Embryonic facial prominence (tissue), 1 donor: ENCODE measurements at regions not wholly inside any gene's neighbourhood (a gene's known extent, or its start where the extent isn't known, plus 50 kb on each side); places are given as distances from the start of the nearest gene placed in this dataset.

Experiments used
- DNase-seq: peaks from one replicate; pipeline ENCODE4 v3.0.0-alpha.2; 2016; ENCODE audit errors: extremely low spot score

GRCh38 chr20:19807946-19808330, 49.9 kb downstream of the RIN2 start:
- no peak for DNase-seq

DNA sequence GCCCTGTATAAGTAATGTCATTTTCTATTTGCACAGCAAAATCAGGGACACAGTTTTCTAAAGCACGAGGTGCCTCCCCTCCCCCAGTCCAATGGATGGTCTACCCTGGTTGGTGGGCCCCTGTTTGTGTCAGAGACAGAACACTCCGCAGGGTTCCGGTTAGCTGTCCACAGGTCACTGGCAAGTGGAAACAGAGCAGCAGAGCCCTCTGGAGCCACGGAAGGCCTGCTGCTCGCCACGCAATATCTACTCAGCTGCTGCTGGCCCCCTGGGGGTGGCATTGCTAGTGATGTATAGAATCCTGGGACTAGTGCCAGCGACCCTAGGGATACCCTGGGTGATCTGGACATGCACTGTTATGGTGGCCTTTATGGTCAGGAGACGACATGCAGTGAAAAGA, 50.4 kb downstream of the RIN2 start:
- DNase-seq: no peak

DNA sequence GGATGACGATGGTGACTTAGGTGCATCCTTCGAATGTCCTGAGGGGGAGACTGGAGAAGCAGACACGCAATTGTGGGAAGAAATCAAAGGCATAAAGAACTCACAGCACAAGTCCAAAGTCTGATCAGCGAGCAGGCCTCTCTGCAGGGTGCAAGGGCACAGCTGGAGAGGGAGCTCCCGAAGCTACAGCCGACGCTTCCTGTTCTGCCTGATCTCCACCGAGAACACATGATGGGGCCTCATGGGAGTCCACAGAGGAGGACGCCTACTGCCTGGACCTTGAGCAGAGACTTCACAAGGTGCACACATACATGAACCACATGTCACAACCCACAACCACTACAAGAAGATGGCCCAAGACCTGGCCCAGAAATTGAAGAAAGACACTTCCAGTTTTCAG, 51.4 kb downstream of the RIN2 start:
- no peak for DNase-seq

DNA sequence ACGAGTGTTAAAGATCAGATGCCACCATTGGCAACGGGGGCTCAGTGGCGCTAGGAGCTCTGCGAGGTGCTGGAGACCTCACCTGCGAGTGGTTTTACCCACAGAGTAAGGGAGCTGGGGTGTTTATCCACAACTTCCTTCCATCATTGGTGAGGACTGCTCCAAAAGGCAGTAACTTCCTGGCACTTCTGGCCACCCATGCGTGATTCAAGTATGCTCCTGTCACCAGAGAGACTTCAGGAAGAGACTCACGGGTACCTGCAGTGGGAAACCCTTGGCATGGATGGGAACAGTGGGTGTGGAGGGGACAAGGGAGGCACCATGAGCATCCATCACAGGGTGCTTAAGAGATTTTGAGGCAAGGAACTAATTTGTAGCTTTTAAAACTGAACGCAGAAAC, 53.2 kb downstream of the RIN2 start:
- DNase-seq: no peak

DNA sequence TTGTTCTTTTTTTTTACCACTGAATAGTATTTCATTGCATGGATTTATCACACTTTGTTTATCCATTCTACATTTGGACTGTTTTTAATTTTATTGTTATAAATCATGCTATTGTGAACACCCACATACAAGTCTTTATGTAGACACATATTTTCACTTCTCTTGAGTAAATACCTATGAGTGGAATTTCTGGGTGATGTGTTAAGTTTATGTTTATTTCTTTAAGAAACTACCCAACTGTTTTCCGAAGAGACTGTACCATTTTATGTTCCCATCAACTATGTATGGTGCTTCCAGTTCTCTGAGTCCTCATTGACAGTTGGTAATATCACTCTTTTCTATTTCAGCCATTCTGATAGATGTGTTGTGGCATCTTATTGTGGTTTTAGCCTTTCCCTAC, 54.0 kb downstream of the RIN2 start:
- DNase-seq: no peak

GRCh38 chr20:19812696-19813095, 54.6 kb downstream of the RIN2 start:
- no peak for DNase-seq

DNA sequence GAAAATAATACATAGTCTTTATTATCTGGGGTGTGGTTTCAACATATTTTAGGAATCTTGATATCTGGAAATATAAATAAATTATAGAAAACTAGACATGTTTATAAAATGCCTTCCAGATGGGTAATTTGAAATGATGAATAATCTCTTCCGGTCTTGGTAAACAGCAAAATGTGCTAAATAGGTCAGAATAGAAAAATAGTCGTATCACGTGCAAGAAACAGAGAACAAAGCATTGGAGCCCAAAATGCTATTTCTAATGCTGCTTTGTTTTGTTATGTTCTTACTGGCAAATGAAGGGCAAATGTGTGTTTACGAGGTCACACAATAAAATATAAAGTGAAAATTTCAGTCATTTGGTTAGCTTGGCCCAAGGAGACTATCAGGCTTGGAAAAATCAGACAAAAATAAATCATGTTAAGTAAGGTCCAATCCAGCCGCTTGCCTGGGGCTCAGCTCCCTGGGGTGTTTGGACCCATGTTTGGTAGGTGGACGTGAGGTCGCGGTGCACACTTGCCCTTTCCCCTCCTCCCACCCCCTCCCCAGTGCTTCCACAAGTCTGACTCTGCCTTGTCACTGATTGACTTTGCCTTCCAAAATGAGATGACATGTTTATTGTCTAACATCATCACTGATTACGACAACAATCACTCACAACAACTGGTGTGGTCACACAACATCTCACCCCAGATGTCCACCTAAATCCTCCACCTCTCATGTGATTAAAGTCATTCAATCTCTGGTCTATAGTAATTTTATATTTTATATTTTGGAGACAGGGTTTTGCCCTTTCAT, 56.0 kb downstream of the RIN2 start:
- no peak for DNase-seq

DNA sequence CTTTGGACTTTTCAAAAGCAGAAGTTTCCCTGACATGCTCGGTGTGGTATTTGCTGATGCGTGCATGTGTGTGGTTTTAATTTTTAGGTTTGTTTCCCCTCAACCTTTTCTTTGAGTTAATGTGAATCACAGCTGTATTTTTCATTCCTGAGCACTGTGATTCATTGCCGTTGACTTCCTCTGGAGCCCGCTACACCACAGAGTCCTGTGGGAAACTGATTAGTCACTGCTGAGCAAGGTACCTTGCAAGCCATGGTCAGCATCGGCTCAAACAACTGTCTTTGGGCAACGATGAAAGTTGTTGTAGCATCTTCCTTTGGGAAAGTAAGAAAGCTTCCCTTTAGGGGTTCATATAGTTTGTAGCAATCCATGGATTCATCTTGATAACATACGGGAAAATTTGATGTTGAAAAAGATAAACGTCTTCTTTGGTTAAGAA, 57.5 kb downstream of the RIN2 start:
- DNase-seq: no peak

GRCh38 chr20:19816386-19816785, 58.3 kb downstream of the RIN2 start:
- no peak for DNase-seq

- no peak for DNase-seq
These were observed 59.0 kb downstream of the RIN2 start for GRCh38 chr20:19817017-19817416.

DNA sequence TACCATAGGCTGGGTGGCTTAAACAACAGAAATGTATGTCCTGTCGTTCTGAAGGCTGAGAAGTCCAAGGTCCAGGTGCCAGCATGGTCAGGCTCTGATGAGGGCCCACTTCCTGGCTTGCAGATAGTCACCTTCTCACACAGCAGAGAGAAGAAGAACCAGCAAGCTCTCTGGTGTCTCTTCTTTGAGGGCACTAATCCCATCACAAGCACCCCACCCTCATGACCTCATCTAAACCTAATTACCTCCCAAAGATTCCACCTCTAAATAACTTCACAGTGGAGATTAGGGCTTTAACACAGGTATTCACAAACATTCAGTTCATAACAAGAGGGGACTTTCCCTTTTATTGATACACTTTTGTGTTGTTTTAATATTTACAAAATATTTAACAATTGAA, 61.1 kb downstream of the RIN2 start:
- no peak for DNase-seq

- no peak for DNase-seq
These were observed 62.6 kb downstream of the RIN2 start for GRCh38 chr20:19820555-19821211.

DNA sequence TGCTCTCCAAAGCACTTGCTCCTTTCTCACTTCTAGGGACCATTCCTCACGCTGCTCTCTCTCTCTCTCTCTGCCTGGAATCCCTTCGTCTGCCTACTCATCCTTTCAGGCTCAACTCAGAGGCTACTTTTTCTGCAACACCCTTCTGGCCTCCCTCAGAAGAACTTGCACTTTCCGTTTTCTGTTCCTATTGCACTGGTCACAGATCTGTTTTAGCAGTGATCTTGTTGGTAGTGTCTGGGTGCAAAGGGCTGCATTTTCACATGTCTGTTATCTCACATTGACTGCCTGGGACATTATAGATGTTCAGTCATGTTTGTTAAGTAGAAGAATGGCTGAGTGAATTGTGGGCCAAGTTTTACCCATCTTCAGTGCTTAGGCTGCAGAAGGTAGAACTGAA, 63.5 kb downstream of the RIN2 start:
- DNase-seq: no peak

GRCh38 chr20:19823216-19823615, 65.2 kb downstream of the RIN2 start:
- no peak for DNase-seq

DNA sequence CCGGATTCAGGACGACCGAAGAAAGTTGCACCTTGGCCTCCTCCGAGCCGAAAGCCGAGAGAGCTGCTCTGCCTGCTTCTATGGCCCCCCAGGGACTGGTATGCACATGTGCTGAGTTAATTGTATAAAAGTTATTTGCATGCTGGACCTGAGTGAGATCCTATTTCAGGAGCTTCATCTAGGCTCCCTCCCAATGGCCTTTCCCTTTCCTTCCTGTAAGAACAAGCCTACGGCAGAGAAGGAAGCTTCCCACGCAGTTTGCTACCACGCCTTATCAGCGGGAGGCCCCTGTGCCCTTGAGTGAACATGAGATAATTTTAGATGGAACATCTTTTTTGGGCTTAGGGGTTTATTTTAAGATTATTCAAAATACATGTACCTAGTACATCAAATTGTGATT, 65.9 kb downstream of the RIN2 start:
- DNase-seq: no peak

GRCh38 chr20:19824861-19825260, 66.8 kb downstream of the RIN2 start:
- DNase-seq: no peak

GRCh38 chr20:19826179-19826914, 68.3 kb downstream of the RIN2 start:
- DNase-seq: no peak

DNA sequence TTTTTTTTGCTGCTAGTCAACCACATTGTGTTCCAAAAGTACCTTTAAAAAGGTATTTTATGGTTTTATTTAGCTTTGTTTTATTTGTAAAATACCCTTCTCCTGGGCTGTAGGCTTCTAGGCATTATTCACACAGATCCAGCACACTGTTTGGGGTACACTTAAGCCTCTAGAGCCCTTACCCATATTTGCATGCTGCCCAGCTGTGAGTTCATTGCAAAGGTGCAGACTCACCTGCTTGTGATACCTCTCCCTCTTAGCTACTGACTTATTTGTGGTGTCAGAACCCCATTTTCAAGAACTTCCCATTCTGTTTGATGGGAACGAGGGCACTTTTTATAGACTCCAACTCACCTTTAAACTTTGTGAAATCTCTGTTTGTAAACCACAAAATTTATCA, 69.8 kb downstream of the RIN2 start:
- no peak for DNase-seq

DNA sequence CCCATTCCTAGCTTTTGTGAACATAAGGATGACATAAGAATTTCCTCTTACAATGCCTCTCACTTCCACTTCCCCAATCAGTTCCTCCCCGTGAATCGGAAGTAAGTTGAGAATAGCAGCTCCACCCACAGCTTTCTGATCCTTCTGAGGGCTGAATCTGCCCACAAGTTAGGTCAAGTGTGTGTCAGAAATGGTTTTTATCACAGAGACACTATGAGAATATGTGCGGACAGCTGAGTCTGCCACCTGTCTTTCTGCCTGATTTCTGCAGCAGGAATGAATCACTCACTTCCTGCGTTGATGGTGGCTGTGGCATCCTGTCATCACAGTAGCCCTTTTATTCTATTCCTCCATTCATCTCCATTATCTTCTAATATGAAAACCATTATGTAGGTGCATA, 70.2 kb downstream of the RIN2 start:
- DNase-seq: no peak

- no peak for DNase-seq
These were observed 72.2 kb downstream of the RIN2 start for GRCh38 chr20:19830211-19830785.

DNA sequence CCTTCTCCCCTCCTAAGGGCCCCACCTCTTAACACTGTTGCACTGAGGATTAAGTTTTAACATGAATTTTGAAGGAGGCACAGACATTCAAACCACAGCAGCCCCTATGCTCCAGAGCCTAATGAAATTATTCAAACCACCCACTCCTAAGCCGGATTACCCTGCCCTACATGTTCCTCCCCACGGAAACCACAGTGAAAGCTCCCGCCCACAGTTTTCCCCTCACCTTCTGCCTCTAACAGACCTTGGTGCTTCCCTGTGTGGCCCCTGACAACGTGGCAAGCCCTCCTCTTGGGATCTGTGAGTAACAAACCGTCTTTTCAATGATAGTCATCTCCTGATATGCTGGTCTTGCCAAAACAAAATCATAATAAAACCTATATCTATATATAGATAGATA, 74.8 kb downstream of the RIN2 start:
- no peak for DNase-seq

DNA sequence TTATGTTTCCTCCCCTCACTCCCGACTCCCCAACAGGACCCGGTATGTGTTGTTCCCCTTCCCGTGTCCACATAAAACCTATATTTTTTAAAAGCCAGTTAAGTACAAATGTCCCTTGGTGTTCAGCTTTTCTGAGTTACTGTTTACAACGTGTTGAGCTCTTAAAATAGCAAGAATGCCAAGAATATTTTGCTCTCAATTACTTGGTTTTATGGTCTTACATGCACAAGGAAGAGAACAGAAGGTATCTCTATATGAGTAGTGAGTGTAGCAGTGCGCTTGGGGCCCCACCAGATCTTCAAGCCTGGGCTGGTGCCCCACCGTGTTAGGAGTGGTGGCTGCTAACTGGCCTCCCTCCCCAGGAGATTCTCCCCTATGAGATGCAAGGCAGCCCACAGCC, 75.3 kb downstream of the RIN2 start:
- no peak for DNase-seq

DNA sequence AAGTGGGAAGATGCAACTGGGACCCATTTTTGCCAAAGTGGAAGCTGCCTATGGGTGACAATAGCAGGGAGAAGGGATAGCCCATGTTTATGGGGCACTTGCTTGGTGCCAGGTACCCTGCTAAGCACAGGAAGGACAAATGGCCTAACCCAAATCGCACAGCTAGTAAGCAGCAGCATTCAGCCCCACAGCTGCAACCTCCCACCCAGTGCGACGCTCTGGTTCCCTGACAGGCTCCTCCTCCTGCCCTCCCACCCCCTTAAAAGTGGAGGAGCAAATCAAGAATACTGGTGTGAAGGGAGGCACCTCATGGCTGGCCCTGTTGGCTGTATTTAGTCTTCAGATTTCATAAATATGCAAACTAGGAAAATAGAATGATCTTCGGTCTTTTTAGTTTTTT, 76.2 kb downstream of the RIN2 start:
- no peak for DNase-seq
